ENCODE measurements at regions not wholly inside any gene's neighbourhood (a gene's known extent, or its start where the extent isn't known, plus 50 kb on each side); places are given as distances from the start of the nearest gene placed in this dataset.

- H2BK12ac ChIP-seq (ENCODE audit: insufficient read length, low read depth, low read length), result no peak overlapping the region
- H3K18ac ChIP-seq (ENCODE audit: insufficient read length, low read depth, low read length), result no peak overlapping the region
- H3K9ac ChIP-seq (ENCODE audit: extremely low read depth, insufficient read length, low read length), result no peak overlapping the region
- no peak overlapping the region for H4K91ac ChIP-seq (ENCODE audit: insufficient read length, low read depth, low read length)
- H3K27ac ChIP-seq (ENCODE audit: insufficient read length, low read depth, low read length), result no peak overlapping the region
- no peaks in the 10 kb centered on the region for H3K4me1 ChIP-seq (ENCODE audit: insufficient read depth, low read length)
- H3K9me3 ChIP-seq (ENCODE audit: control insufficient read depth, low read depth, low read length), result no peaks in the 10 kb centered on the region
- no peaks in the 10 kb centered on the region for H3K79me1 ChIP-seq (ENCODE audit: insufficient read depth, low read depth, low read length, poor library complexity, severe bottlenecking)
- H2BK20ac ChIP-seq (ENCODE audit: low read depth, low read length, poor library complexity, severe bottlenecking), result no peak overlapping the region
- H2BK120ac ChIP-seq (ENCODE audit: low read depth, low read length, poor library complexity, severe bottlenecking), result no peak overlapping the region
- H3K4me3 Mint-ChIP-seq, result no peak overlapping the region
- H4K8ac ChIP-seq (replicated peaks; ENCODE audit: insufficient read length, low read depth, low read length), result no peak overlapping the region
- H3T11ph ChIP-seq (ENCODE audit: low read length), result no peak overlapping the region
- no peak overlapping the region for H3K56ac ChIP-seq (ENCODE audit: insufficient read length, low read depth, low read length)
- no peaks in the 10 kb centered on the region for H3K23me2 ChIP-seq (ENCODE audit: insufficient read length, low read depth, low read length, poor library complexity, severe bottlenecking)
- H2AK5ac ChIP-seq (ENCODE audit: insufficient read length, low read length), result no peak overlapping the region
- H2BK5ac ChIP-seq (ENCODE audit: insufficient read length, low read length), result no peak overlapping the region
- peaks cover 3% of the 10 kb centered on the region for H4K20me1 ChIP-seq (ENCODE audit: control insufficient read depth, insufficient read depth, insufficient read length)
- no peak overlapping the region for H2BK15ac ChIP-seq (ENCODE audit: low read depth, low read length)
- H3K9me3 Mint-ChIP-seq, result no peaks in the 10 kb centered on the region
- peaks cover 23% of the 10 kb centered on the region for H3K27me3 Mint-ChIP-seq (ENCODE audit: low read depth)
- DNase-seq, result no peak
- H3K4ac ChIP-seq (ENCODE audit: low read depth, low read length), result no peak overlapping the region
- no peak overlapping the region for H4K5ac ChIP-seq (ENCODE audit: insufficient read length, low read depth, low read length)
- H3K23ac ChIP-seq (ENCODE audit: insufficient read length, low read depth, low read length), result no peak overlapping the region
- no CpG with 5 or more reads among the region's 14 CpGs for WGBS (ENCODE audit: extremely low coverage, insufficient read length, low lambda C conversion rate)
- no peaks in the 10 kb centered on the region for H3K27me3 ChIP-seq (ENCODE audit: insufficient read depth, low read length)
- no peak overlapping the region for H3K14ac ChIP-seq (ENCODE audit: insufficient read depth, low read length)
- H3K79me2 ChIP-seq (ENCODE audit: insufficient read depth, low read length), result no peaks in the 10 kb centered on the region
- H3K27ac Mint-ChIP-seq, result no peak overlapping the region; a peak in 1 of 7 replicates
- H3K4me1 Mint-ChIP-seq, result peaks cover 7% of the 10 kb centered on the region in 2 experiments
- H2AFZ ChIP-seq (ENCODE audit: low read length), result no peak overlapping the region
- TF ChIP-seq CTCF (conservative IDR thresholded peaks at IDR 0.05), result no peak
- no peaks in the 10 kb centered on the region for H3K36me3 Mint-ChIP-seq (ENCODE audit: insufficient read depth in 1 of 3, low read depth in 3 of 3)
- no peak overlapping the region for H3K4me2 ChIP-seq (ENCODE audit: insufficient read depth, insufficient read length, low read length)
Measured at GRCh38 chr12:123070267-123071081, 80.4 kb downstream of the PITPNM2 start.
